C4-2B (cell line): ENCODE measurements at regions not wholly inside any gene's neighbourhood (a gene's known extent, or its start where the extent isn't known, plus 50 kb on each side); places are given as distances from the start of the nearest gene placed in this dataset.

Source experiments
- H3K27ac ChIP-seq: fragments of 450-650 bp; 2 replicates; pipeline ENCODE4 v1.5.1; 2017
- ZFX ChIP-seq: fragments of 450-650 bp; IDR thresholded peaks from 2 replicates; pipeline ENCODE4 v1.6.1; 2017
- TF ChIP-seq, protein P1 (sequence below): fragments of 450-650 bp; conservative IDR thresholded peaks from 2 replicates; pipeline ENCODE4 v1.5.1; 2017; ENCODE audit warnings: mild to moderate bottlenecking

GRCh38 chr2:137879121-137879520 is 85.2 kb upstream of the HNMT start:
- TF ChIP-seq, protein P1, sequence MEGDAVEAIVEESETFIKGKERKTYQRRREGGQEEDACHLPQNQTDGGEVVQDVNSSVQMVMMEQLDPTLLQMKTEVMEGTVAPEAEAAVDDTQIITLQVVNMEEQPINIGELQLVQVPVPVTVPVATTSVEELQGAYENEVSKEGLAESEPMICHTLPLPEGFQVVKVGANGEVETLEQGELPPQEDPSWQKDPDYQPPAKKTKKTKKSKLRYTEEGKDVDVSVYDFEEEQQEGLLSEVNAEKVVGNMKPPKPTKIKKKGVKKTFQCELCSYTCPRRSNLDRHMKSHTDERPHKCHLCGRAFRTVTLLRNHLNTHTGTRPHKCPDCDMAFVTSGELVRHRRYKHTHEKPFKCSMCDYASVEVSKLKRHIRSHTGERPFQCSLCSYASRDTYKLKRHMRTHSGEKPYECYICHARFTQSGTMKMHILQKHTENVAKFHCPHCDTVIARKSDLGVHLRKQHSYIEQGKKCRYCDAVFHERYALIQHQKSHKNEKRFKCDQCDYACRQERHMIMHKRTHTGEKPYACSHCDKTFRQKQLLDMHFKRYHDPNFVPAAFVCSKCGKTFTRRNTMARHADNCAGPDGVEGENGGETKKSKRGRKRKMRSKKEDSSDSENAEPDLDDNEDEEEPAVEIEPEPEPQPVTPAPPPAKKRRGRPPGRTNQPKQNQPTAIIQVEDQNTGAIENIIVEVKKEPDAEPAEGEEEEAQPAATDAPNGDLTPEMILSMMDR = no peak

DNA sequence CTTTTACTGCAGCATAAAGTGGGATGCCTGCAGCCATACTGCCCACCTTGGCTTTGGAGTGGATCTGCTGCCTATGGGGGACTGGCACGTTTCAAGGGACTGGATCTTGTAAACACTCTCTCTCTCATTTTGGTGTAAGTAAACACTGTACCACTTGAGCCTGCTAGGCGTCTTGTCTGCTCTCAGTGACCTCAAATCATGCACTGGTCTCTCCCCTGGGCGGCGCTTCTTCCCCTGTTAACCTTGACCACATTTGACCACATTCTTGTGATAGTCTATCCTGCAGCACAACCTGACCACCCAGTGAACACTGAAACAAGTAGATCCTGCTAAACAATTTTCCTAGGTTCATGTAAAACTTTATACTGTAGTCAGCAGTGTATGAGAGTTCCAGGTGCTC is 82.6 kb upstream of the HNMT start:
- no peak overlapping the region for H3K27ac ChIP-seq
- TF ChIP-seq, protein P1 = no peak
- TF ChIP-seq ZFX = no peak

More at GRCh38 chr2:137879121-137879520, 85.2 kb upstream of the HNMT start:
- H3K27ac ChIP-seq = no peak overlapping the region

DNA sequence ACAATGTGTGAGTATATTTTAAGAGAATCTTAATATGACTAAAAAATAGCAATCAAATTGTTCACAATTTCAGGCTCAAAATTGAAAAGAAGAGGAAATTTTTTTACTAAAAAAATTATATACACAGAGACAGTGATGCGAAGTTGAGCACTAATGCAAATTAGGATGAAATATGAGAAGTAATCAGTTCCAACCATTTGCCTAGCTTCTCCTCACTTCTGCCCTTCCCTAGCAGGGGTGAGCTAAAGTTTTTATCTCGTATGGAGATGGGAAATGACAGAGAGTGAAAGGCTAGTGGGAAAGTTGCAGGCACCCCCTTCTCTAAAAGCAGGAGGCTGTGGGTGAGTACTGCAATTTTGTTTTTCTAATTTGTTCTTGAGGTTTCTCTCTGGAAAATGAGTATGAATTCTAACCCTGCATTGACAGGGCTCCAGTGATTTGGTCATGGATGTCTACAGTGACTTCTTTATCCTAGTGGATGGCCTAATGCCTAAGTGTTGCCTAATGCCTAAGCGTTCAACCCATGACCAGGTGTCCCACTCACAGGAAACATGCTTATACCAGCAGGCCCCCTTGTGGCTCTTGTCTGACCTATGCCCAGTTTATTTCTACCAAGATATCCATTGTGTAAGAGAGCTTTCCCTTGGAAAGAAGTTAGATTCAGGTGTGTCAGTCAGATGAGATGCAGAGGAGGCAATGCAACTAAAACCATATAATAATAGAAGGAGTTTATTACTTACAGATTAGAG is 78.0 kb upstream of the HNMT start:
- TF ChIP-seq, protein P1 = peak; percentile 33
- TF ChIP-seq ZFX = no peak
- no peak overlapping the region for H3K27ac ChIP-seq

- TF ChIP-seq, protein P1 = peak; percentile 72
- TF ChIP-seq ZFX = no peak
- no peak overlapping the region for H3K27ac ChIP-seq
These were observed 75.4 kb upstream of the HNMT start for GRCh38 chr2:137888845-137889244.

- TF ChIP-seq, protein P1 = no peak
- no peak for TF ChIP-seq ZFX
- no peak overlapping the region for H3K27ac ChIP-seq
These were observed 71.5 kb upstream of the HNMT start for GRCh38 chr2:137892739-137893138.

DNA sequence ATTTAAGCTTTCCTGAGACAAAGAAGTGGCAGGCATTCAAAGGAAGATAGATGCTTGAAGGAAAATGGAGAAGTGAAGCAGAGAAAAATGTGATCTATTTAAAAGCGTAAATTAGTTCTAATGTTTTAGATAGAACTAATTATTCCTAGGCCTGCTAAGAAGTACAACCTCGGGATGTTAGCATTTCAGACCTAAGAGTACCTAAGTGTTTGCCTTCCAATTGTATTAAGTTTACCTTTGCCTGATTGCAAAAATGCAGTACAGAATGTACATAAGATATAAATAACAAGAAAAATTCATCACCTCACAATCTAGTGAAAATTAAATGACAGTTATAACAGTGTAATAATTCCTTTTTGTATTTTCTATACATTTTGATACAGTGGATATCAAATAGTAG is 71.1 kb upstream of the HNMT start:
- TF ChIP-seq, protein P1 = no peak
- no peak for TF ChIP-seq ZFX
- no peak overlapping the region for H3K27ac ChIP-seq

GRCh38 chr2:137896467-137896866 is 67.8 kb upstream of the HNMT start:
- H3K27ac ChIP-seq = no peak overlapping the region
- TF ChIP-seq, protein P1 = no peak
- no peak for TF ChIP-seq ZFX
